ENCODE measurements at regions not wholly inside any gene's neighbourhood (a gene's known extent, or its start where the extent isn't known, plus 50 kb on each side); places are given as distances from the start of the nearest gene placed in this dataset.

- H3K4me3 ChIP-seq (ENCODE audit: low read depth, low read length) = no peak overlapping the region
- DNase-seq (ENCODE audit: low read depth) = no peak
- no peak for TF ChIP-seq CTCF (conservative IDR thresholded peaks at IDR 0.05; ENCODE audit: low read depth, low read length)
Measured at GRCh38 chr6:48027704-48028435, 83.1 kb downstream of the PTCHD4 start.

- no peak for DNase-seq (ENCODE audit: low read depth)
- no peak overlapping the region for H3K4me3 ChIP-seq (ENCODE audit: low read depth, low read length)
- no peak for TF ChIP-seq CTCF (conservative IDR thresholded peaks at IDR 0.05; ENCODE audit: low read depth, low read length)
Measured at GRCh38 chr6:48024956-48025355, 86.0 kb downstream of the PTCHD4 start.

GRCh38 chr6:48021904-48022303, 89.1 kb downstream of the PTCHD4 start:
- no peak overlapping the region for H3K4me3 ChIP-seq (ENCODE audit: low read depth, low read length)
- no peak for DNase-seq (ENCODE audit: low read depth)
- no peak for TF ChIP-seq CTCF (conservative IDR thresholded peaks at IDR 0.05; ENCODE audit: low read depth, low read length)

- H3K4me3 ChIP-seq (ENCODE audit: low read depth, low read length) = no peak overlapping the region
- TF ChIP-seq CTCF (conservative IDR thresholded peaks at IDR 0.05; ENCODE audit: low read depth, low read length) = no peak
- no peak for DNase-seq (ENCODE audit: low read depth)
Measured at GRCh38 chr6:48016020-48016755, 94.8 kb downstream of the PTCHD4 start.

- no peak for TF ChIP-seq CTCF (conservative IDR thresholded peaks at IDR 0.05; ENCODE audit: low read depth, low read length)
- DNase-seq (ENCODE audit: low read depth) = no peak
- no peak overlapping the region for H3K4me3 ChIP-seq (ENCODE audit: low read depth, low read length)
Measured at GRCh38 chr6:47992809-47993208, 118.2 kb downstream of the PTCHD4 start.

GRCh38 chr6:47983491-47983890, 127.5 kb downstream of the PTCHD4 start:
- TF ChIP-seq CTCF (conservative IDR thresholded peaks at IDR 0.05; ENCODE audit: low read depth, low read length) = no peak
- H3K4me3 ChIP-seq (ENCODE audit: low read depth, low read length) = no peak overlapping the region
- no peak for DNase-seq (ENCODE audit: low read depth)
